ENCODE measurements at regions not wholly inside any gene's neighbourhood (a gene's known extent, or its start where the extent isn't known, plus 50 kb on each side); places are given as distances from the start of the nearest gene placed in this dataset.
"Not testable (repeated sequence)": the region's sequence is repeated elsewhere in the genome, so short reads cannot be mapped to it uniquely, and the experiment has no call there.

- TF ChIP-seq CTCF (IDR thresholded peaks at IDR 0.05; ENCODE audit: low read depth, low read length, missing control alignments) = no peak
- no peak for DNase-seq (ENCODE audit: extremely low read depth, low read depth)
- H3K4me3 ChIP-seq (replicated peaks; ENCODE audit: low read depth, low read length) = no peak overlapping the region
Measured at GRCh38 chr10:8677642-8678041, 623.2 kb downstream of the GATA3 start.

GRCh38 chr10:8684916-8685315, 630.4 kb downstream of the GATA3 start:
- H3K4me3 ChIP-seq (replicated peaks; ENCODE audit: low read depth, low read length); DNase-seq (ENCODE audit: extremely low read depth, low read depth): not testable (repeated sequence)

- DNase-seq (ENCODE audit: extremely low read depth, low read depth) = no peak
- H3K4me3 ChIP-seq (replicated peaks; ENCODE audit: low read depth, low read length) = no peak overlapping the region
- no peak for TF ChIP-seq CTCF (IDR thresholded peaks at IDR 0.05; ENCODE audit: low read depth, low read length, missing control alignments)
Measured at GRCh38 chr10:8688881-8689280, 634.4 kb downstream of the GATA3 start.

GRCh38 chr10:8691498-8692017, 637.1 kb downstream of the GATA3 start:
- no peak for TF ChIP-seq CTCF (IDR thresholded peaks at IDR 0.05; ENCODE audit: low read depth, low read length, missing control alignments)
- H3K4me3 ChIP-seq (replicated peaks; ENCODE audit: low read depth, low read length) = no peak overlapping the region
- no peak for DNase-seq (ENCODE audit: extremely low read depth, low read depth)

- not testable (repeated sequence) for DNase-seq (ENCODE audit: extremely low read depth, low read depth); H3K4me3 ChIP-seq (replicated peaks; ENCODE audit: low read depth, low read length)
Measured at GRCh38 chr10:8693635-8694034, 639.1 kb downstream of the GATA3 start.

GRCh38 chr10:8696746-8697145, 642.3 kb downstream of the GATA3 start:
- DNase-seq (ENCODE audit: extremely low read depth, low read depth) = no peak
- no peak overlapping the region for H3K4me3 ChIP-seq (replicated peaks; ENCODE audit: low read depth, low read length)
- TF ChIP-seq CTCF (IDR thresholded peaks at IDR 0.05; ENCODE audit: low read depth, low read length, missing control alignments) = no peak

GRCh38 chr10:8700689-8701088, 646.2 kb downstream of the GATA3 start:
- no peak for TF ChIP-seq CTCF (IDR thresholded peaks at IDR 0.05; ENCODE audit: low read depth, low read length, missing control alignments)
- DNase-seq (ENCODE audit: extremely low read depth, low read depth) = no peak
- H3K4me3 ChIP-seq (replicated peaks; ENCODE audit: low read depth, low read length) = no peak overlapping the region

GRCh38 chr10:8702181-8702580, 647.7 kb downstream of the GATA3 start:
- DNase-seq (ENCODE audit: extremely low read depth, low read depth) = no peak
- no peak overlapping the region for H3K4me3 ChIP-seq (replicated peaks; ENCODE audit: low read depth, low read length)
- no peak for TF ChIP-seq CTCF (IDR thresholded peaks at IDR 0.05; ENCODE audit: low read depth, low read length, missing control alignments)
